ENCODE measurements at regions not wholly inside any gene's neighbourhood (a gene's known extent, or its start where the extent isn't known, plus 50 kb on each side); places are given as distances from the start of the nearest gene placed in this dataset.

GRCh38 chr18:24544949-24545348 lies 84.5 kb downstream of the HRH4 start:
- TF ChIP-seq CTCF (conservative IDR thresholded peaks at IDR 0.05) (no peak), ZFX (IDR thresholded peaks at IDR 0.05) (no peak)
